Transverse colon (tissue), 4 donors: ENCODE measurements at regions not wholly inside any gene's neighbourhood (a gene's known extent, or its start where the extent isn't known, plus 50 kb on each side); places are given as distances from the start of the nearest gene placed in this dataset.

Experiments
- DNase-seq: peaks from one replicate; pipeline ENCODE4 v3.0.0-alpha.2; 2019
- H3K27ac ChIP-seq, 4 donors: fragments of 200-600 bp; sonication (generic); 2 replicates each; pipeline ENCODE4 v1.5.1; 2016 to 2018; ENCODE audit warnings: inconsistent platforms in 4 of 4
- H3K27me3 ChIP-seq: fragments of 200-600 bp; sonication (generic); 2 replicates; pipeline ENCODE4 v1.5.1; 2017; ENCODE audit warnings: inconsistent platforms
- H3K36me3 ChIP-seq, 4 donors: fragments of 200-600 bp; sonication (generic); 2 replicates each; pipeline ENCODE4 v1.5.1; 2017 to 2019; ENCODE audit warnings: inconsistent platforms in 4 of 4
- H3K4me1 ChIP-seq, 4 donors: fragments of 200-600 bp; sonication (generic); 2 replicates each; pipeline ENCODE4 v1.5.1; 2017 to 2020; ENCODE audit warnings: inconsistent platforms in 4 of 4
- H3K4me3 ChIP-seq, 4 donors: fragments of 200-600 bp; sonication (generic); 1 replicate in 1 of 4; 2 replicates in 3 of 4; pipeline versions ENCODE4 v1.5.1 to v1.6.1; 2017 to 2019; ENCODE audit warnings: inconsistent platforms in 4 of 4
- H3K9me3 ChIP-seq, 2 donors: fragments of 200-600 bp; sonication (generic); 2 replicates each; pipeline ENCODE4 v1.5.1; 2017 to 2019; ENCODE audit warnings: inconsistent platforms in 2 of 2
- CTCF ChIP-seq, 5 experiments: fragments of 200-600 bp in 3 of 5; fragments of 450-650 bp in 2 of 5; sonication (generic) in 3 of 5; IDR thresholded peaks; 1 replicate in 2 of 5; 2 replicates in 3 of 5; pipeline ENCODE4 v1.5.1; 2016 to 2017; ENCODE audit warnings: antibody characterized with exemption in 5 of 5, inconsistent platforms in 3 of 5, mild to moderate bottlenecking in 2 of 5, moderate library complexity in 1 of 5
- EP300 ChIP-seq: sonication (generic); formaldehyde crosslinking; IDR thresholded peaks from one replicate; pipeline ENCODE4 v1.6.1; 2017; ENCODE audit warnings: antibody characterized with exemption, low read depth
- POLR2A ChIP-seq: fragments of 450-650 bp; IDR thresholded peaks from one replicate; pipeline ENCODE4 v1.6.1; 2016; ENCODE audit warnings: antibody characterized with exemption, mild to moderate bottlenecking, moderate library complexity
- POLR2AphosphoS5 ChIP-seq, 3 donors: sonication (generic); formaldehyde crosslinking; IDR thresholded peaks; one replicate each; pipeline ENCODE4 v1.6.1; 2016; ENCODE audit warnings: antibody characterized with exemption in 3 of 3
- WGBS, 2 donors: methylation state at CpG; one replicate each; pipeline ENCODE4 v1.1.5; 2018; ENCODE audit warnings: low coverage in 1 of 2; 5-methylcytosine and 5-hydroxymethylcytosine counted together
- in situ Hi-C, 4 donors: fragments of 200-750 bp; cut with MboI; loops; one replicate each; pipeline versions ENCODE4 v1.15.0 to v1.15.1; 2017; ENCODE audit warnings: low sequenced_read_pairs in 3 of 4, low pct_ligation_motif_present in 1 of 4, low pct_unique_long_range_greater_than_20kb in 1 of 4
- intact Hi-C: fragments of 100-400 bp; cut with DNase I; formaldehyde crosslinking; loops from one replicate; pipeline ENCODE4 v1.15.1; 2023; ENCODE audit warnings: low total_unique reads

GRCh38 chr6:21533678-21534077 lies 59.9 kb upstream of the SOX4 start:
- Histone ChIP-seq H3K4me1 (peaks cover 0 to 14% (median 7%) of the 10 kb centered on the region in 4 donors), H3K27me3 (no peaks in the 10 kb centered on the region), H3K27ac (no peak overlapping the region), H3K9me3 (no peaks in the 10 kb centered on the region), H3K36me3 (no peaks in the 10 kb centered on the region), H3K4me3 (no peak overlapping the region)
- DNase-seq, result no peak
- in situ Hi-C loops, result no loop called here
- intact Hi-C loops, result no loop called here
- 55 to 82% methylated on average over 1 of the region's 1 CpG for WGBS, 2 donors
- TF ChIP-seq POLR2A (no peak), POLR2AphosphoS5 (IDR thresholded peaks at IDR 0.05) (no peak), CTCF (IDR thresholded peaks at IDR 0.05) (no peak), EP300 (no peak)

GRCh38 chr6:21536280-21536766 lies 57.2 kb upstream of the SOX4 start:
- no peak overlapping the region for H3K27ac ChIP-seq
- peaks cover 0 to 14% (median 7%) of the 10 kb centered on the region in 4 donors for H3K4me1 ChIP-seq
- in situ Hi-C loops (no loop called here), intact Hi-C loops (no loop called here)
- H3K4me3 ChIP-seq, result no peak overlapping the region
- no peaks in the 10 kb centered on the region for H3K36me3 ChIP-seq
- DNase-seq, result no peak
- H3K9me3 ChIP-seq, result no peaks in the 10 kb centered on the region
- TF ChIP-seq POLR2AphosphoS5 (IDR thresholded peaks at IDR 0.05), result no peak
- no peak for TF ChIP-seq EP300
- no peak for TF ChIP-seq CTCF (IDR thresholded peaks at IDR 0.05)
- TF ChIP-seq POLR2A, result no peak
- 92 to 96% methylated on average over 2 to 5 of the region's 5 CpGs for WGBS, 2 donors
- H3K27me3 ChIP-seq, result no peaks in the 10 kb centered on the region

GRCh38 chr6:21537637-21538036 lies 55.9 kb upstream of the SOX4 start:
- peaks cover 0 to 14% (median 7%) of the 10 kb centered on the region in 4 donors for H3K4me1 ChIP-seq
- no peak overlapping the region for H3K4me3 ChIP-seq
- in situ Hi-C loops, result no loop called here
- intact Hi-C loops, result no loop called here
- no peaks in the 10 kb centered on the region for H3K36me3 ChIP-seq
- no peaks in the 10 kb centered on the region for H3K27me3 ChIP-seq
- no peaks in the 10 kb centered on the region for H3K9me3 ChIP-seq
- H3K27ac ChIP-seq, result peak overlapping the region; percentile 38 to 54 (median 48)
- TF ChIP-seq POLR2AphosphoS5 (IDR thresholded peaks at IDR 0.05) (peak; percentile 44 to 74 (median 53)), EP300 (no peak)
- WGBS, 2 donors, result 60 to 65% methylated on average over 2 of the region's 2 CpGs
- DNase-seq, result peak; percentile 61

- no peaks in the 10 kb centered on the region for H3K36me3 ChIP-seq
- TF ChIP-seq POLR2A, result no peak
- TF ChIP-seq CTCF (IDR thresholded peaks at IDR 0.05), result no peak
- TF ChIP-seq POLR2AphosphoS5 (IDR thresholded peaks at IDR 0.05), result no peak
- no peak for TF ChIP-seq EP300
- intact Hi-C loops, result no loop called here
- H3K4me3 ChIP-seq, result no peak overlapping the region
- H3K27ac ChIP-seq, result peak overlapping the region; percentile 38 to 54 (median 48)
- peaks cover 0 to 14% (median 7%) of the 10 kb centered on the region in 4 donors for H3K4me1 ChIP-seq
- DNase-seq, result no peak
- H3K27me3 ChIP-seq, result no peaks in the 10 kb centered on the region
- in situ Hi-C loops, result no loop called here
- 44 to 51% methylated on average over 3 to 5 of the region's 5 CpGs for WGBS, 2 donors
- no peaks in the 10 kb centered on the region for H3K9me3 ChIP-seq
These were observed 55.3 kb upstream of the SOX4 start for GRCh38 chr6:21538186-21538798.
